HEK293 (cell line): ENCODE measurements at regions not wholly inside any gene's neighbourhood (a gene's known extent, or its start where the extent isn't known, plus 50 kb on each side); places are given as distances from the start of the nearest gene placed in this dataset.

ENCODE experiments used
- CTCF ChIA-PET: fragments of 350-600 bp; formaldehyde crosslinking; extraction: SDS; loops from one replicate; lab custom pipeline; 2021; ENCODE audit warnings: antibody characterized with exemption; lab: Yijun Ruan, JAX
- POLR2A ChIA-PET: fragments of 300-600 bp; formaldehyde crosslinking; extraction: SDS; loops from one replicate; lab custom pipeline; 2020; ENCODE audit warnings: antibody characterized with exemption, inconsistent platforms; lab: Yijun Ruan, JAX
- H3K27ac ChIP-seq: fragments of 200-500 bp; sonication (Bioruptor generic); 2 replicates; pipeline ENCODE4 v1.5.1; 2014; ENCODE audit warnings: low read depth, low read length, control low read depth, inconsistent platforms; ENCODE audit errors: extremely low read depth
- H3K36me3 ChIP-seq, 2 experiments: fragments of 200-500 bp in 1 of 2; sonication (Bioruptor generic) in 1 of 2; 1 replicate in 1 of 2; 2 replicates in 1 of 2; pipeline ENCODE4 v1.5.1; 2014 to 2017; ENCODE audit warnings: inconsistent platforms in 2 of 2, low read length in 2 of 2; ENCODE audit not compliant: control insufficient read depth in 2 of 2, insufficient read depth in 1 of 2
- H3K4me1 ChIP-seq: fragments of 200-500 bp; sonication (Bioruptor generic); 2 replicates; pipeline ENCODE4 v1.5.1; 2014; ENCODE audit warnings: mild to moderate bottlenecking, low read length, inconsistent platforms; ENCODE audit not compliant: control insufficient read depth, insufficient read depth
- H3K4me3 ChIP-seq: 2 replicates; pipeline ENCODE4 v1.5.1; 2011; ENCODE audit warnings: low read depth, mild to moderate bottlenecking, control low read depth, low read length, moderate library complexity
- H3K9me3 ChIP-seq: fragments of 200-500 bp; sonication (Bioruptor generic); 2 replicates; pipeline ENCODE4 v1.5.1; 2014; ENCODE audit warnings: low read depth, low read length, inconsistent platforms; ENCODE audit not compliant: control insufficient read depth, insufficient read depth
- BCL11A ChIP-seq: fragments of 450-650 bp; formaldehyde crosslinking; IDR thresholded peaks from 2 replicates; pipeline ENCODE4 v1.5.1; 2016; ENCODE audit warnings: low read depth, missing biosample characterization, missing genetic modification characterization
- HOXA7 ChIP-seq: sonication (generic); formaldehyde crosslinking; IDR thresholded peaks from 2 replicates; pipeline ENCODE4 v1.8.1; 2022; ENCODE audit warnings: missing genetic modification reagents, borderline replicate concordance
- HOXD13 ChIP-seq: sonication (generic); formaldehyde crosslinking; IDR thresholded peaks from 2 replicates; pipeline ENCODE4 v1.8.0; 2022; ENCODE audit warnings: missing genetic modification reagents, borderline replicate concordance
- KLF10 ChIP-seq: fragments of 450-650 bp; IDR thresholded peaks from 2 replicates; pipeline ENCODE4 v1.5.1; 2018; ENCODE audit warnings: missing biosample characterization, mild to moderate bottlenecking, missing genetic modification characterization
- KLF16 ChIP-seq: fragments of 450-650 bp; formaldehyde crosslinking; IDR thresholded peaks from 2 replicates; pipeline ENCODE4 v1.5.1; 2017; ENCODE audit warnings: missing biosample characterization, missing genetic modification characterization
- PRDM10 ChIP-seq: fragments of 450-650 bp; formaldehyde crosslinking; IDR thresholded peaks from 2 replicates; pipeline ENCODE4 v1.5.1; 2016; ENCODE audit warnings: missing biosample characterization, missing genetic modification characterization
- RBAK ChIP-seq: fragments of 450-650 bp; formaldehyde crosslinking; IDR thresholded peaks from 2 replicates; pipeline ENCODE4 v1.5.1; 2016; ENCODE audit warnings: missing biosample characterization, missing genetic modification characterization
- REPIN1 ChIP-seq: fragments of 450-650 bp; formaldehyde crosslinking; IDR thresholded peaks from 2 replicates; pipeline ENCODE4 v1.5.1; 2017; ENCODE audit warnings: missing biosample characterization, missing genetic modification characterization, low read depth
- SALL2 ChIP-seq: fragments of 450-650 bp; formaldehyde crosslinking; IDR thresholded peaks from 2 replicates; pipeline ENCODE4 v1.5.0; 2017; ENCODE audit warnings: missing biosample characterization, mild to moderate bottlenecking, missing genetic modification characterization, borderline replicate concordance
- SP2 ChIP-seq: fragments of 450-650 bp; formaldehyde crosslinking; IDR thresholded peaks from 2 replicates; pipeline ENCODE4 v1.5.1; 2016; ENCODE audit warnings: missing biosample characterization, missing genetic modification characterization
- ZBTB20 ChIP-seq: fragments of 450-650 bp; formaldehyde crosslinking; IDR thresholded peaks from 2 replicates; pipeline ENCODE4 v1.5.1; 2016; ENCODE audit warnings: missing biosample characterization, missing genetic modification characterization
- ZBTB26 ChIP-seq: fragments of 450-650 bp; formaldehyde crosslinking; optimal IDR thresholded peaks from 2 replicates; pipeline ENCODE3; 2016; ENCODE audit warnings: missing biosample characterization, mild to moderate bottlenecking, missing genetic modification characterization
- ZNF140 ChIP-seq: fragments of 450-650 bp; formaldehyde crosslinking; IDR thresholded peaks from 2 replicates; pipeline ENCODE4 v1.5.1; 2016; ENCODE audit warnings: missing biosample characterization, missing genetic modification characterization
- ZNF19 ChIP-seq: fragments of 450-650 bp; formaldehyde crosslinking; IDR thresholded peaks from 2 replicates; pipeline ENCODE4; 2016; ENCODE audit warnings: missing biosample characterization, missing genetic modification characterization, low read depth
- ZNF202 ChIP-seq: fragments of 450-650 bp; formaldehyde crosslinking; IDR thresholded peaks from 2 replicates; pipeline ENCODE4 v1.5.1; 2016; ENCODE audit warnings: missing biosample characterization, missing genetic modification characterization, borderline replicate concordance
- ZNF510 ChIP-seq: fragments of 450-650 bp; formaldehyde crosslinking; IDR thresholded peaks from 2 replicates; pipeline ENCODE4 v1.5.1; 2018; ENCODE audit warnings: mild to moderate bottlenecking, missing genetic modification characterization, missing biosample characterization; ENCODE audit not compliant: insufficient replicate concordance
- ZNF530 ChIP-seq: fragments of 450-650 bp; formaldehyde crosslinking; IDR thresholded peaks from 2 replicates; pipeline ENCODE4 v1.5.1; 2016; ENCODE audit warnings: low read depth, missing biosample characterization, missing genetic modification characterization
- ZNF555 ChIP-seq: fragments of 450-650 bp; formaldehyde crosslinking; conservative IDR thresholded peaks from 2 replicates; pipeline ENCODE4 v1.5.1; 2017; ENCODE audit warnings: missing biosample characterization, mild to moderate bottlenecking, missing genetic modification characterization, inconsistent platforms
- ZNF596 ChIP-seq: fragments of 450-650 bp; IDR thresholded peaks from 2 replicates; pipeline ENCODE4 v1.5.0; 2018; ENCODE audit warnings: missing biosample characterization, mild to moderate bottlenecking, missing genetic modification characterization, moderate library complexity
- ZNF843 ChIP-seq: fragments of 450-650 bp; formaldehyde crosslinking; IDR thresholded peaks from 2 replicates; pipeline ENCODE4 v1.5.1; 2016; ENCODE audit warnings: missing biosample characterization, missing genetic modification characterization
- ZSCAN16 ChIP-seq: fragments of 450-650 bp; formaldehyde crosslinking; IDR thresholded peaks from 2 replicates; pipeline ENCODE4 v1.5.1; 2016; ENCODE audit warnings: missing biosample characterization, missing genetic modification characterization
- TF ChIP-seq, protein P1 (sequence below): fragments of 450-650 bp; formaldehyde crosslinking; IDR thresholded peaks from 2 replicates; pipeline ENCODE4 v1.5.1; 2016; ENCODE audit warnings: missing biosample characterization, missing genetic modification characterization
- TF ChIP-seq, protein P2 (sequence below): fragments of 450-650 bp; formaldehyde crosslinking; IDR thresholded peaks from 2 replicates; pipeline ENCODE4 v1.5.1; 2016; ENCODE audit warnings: missing biosample characterization, missing genetic modification characterization
- TF ChIP-seq, protein P3 (sequence below): fragments of 450-650 bp; formaldehyde crosslinking; IDR thresholded peaks from 2 replicates; pipeline ENCODE4 v1.5.1; 2017; ENCODE audit warnings: missing biosample characterization, missing genetic modification characterization

- H3K9me3 ChIP-seq = no peaks in the 10 kb centered on the region
- no peaks in the 10 kb centered on the region for H3K36me3 ChIP-seq
- POLR2A ChIA-PET = no interaction called here
- H3K4me3 ChIP-seq = no peak overlapping the region
- H3K27ac ChIP-seq = no peak overlapping the region
- TF ChIP-seq, protein P1, sequence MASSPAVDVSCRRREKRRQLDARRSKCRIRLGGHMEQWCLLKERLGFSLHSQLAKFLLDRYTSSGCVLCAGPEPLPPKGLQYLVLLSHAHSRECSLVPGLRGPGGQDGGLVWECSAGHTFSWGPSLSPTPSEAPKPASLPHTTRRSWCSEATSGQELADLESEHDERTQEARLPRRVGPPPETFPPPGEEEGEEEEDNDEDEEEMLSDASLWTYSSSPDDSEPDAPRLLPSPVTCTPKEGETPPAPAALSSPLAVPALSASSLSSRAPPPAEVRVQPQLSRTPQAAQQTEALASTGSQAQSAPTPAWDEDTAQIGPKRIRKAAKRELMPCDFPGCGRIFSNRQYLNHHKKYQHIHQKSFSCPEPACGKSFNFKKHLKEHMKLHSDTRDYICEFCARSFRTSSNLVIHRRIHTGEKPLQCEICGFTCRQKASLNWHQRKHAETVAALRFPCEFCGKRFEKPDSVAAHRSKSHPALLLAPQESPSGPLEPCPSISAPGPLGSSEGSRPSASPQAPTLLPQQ (tag by site-specific recombination) = no peak
- no peak for TF ChIP-seq ZNF555 (tag by site-specific recombination)
- no peak for TF ChIP-seq RBAK
- no peak for TF ChIP-seq ZNF596
- TF ChIP-seq BCL11A = no peak
- TF ChIP-seq PRDM10 (tag by site-specific recombination) = no peak
- TF ChIP-seq ZNF843 = no peak
- no peak for TF ChIP-seq SALL2 (tag by site-specific recombination)
- no peak for TF ChIP-seq ZNF202
- no peak for TF ChIP-seq ZNF510
- no peak for TF ChIP-seq ZBTB20 (tag by site-specific recombination)
- no peak for TF ChIP-seq ZBTB26
- no peak for TF ChIP-seq SP2
- no peak for TF ChIP-seq KLF10
- CTCF ChIA-PET = no interaction called here
- no peaks in the 10 kb centered on the region for H3K4me1 ChIP-seq
These were observed 706.4 kb downstream of the SORCS3 start for GRCh38 chr10:105347487-105347886.

DNA sequence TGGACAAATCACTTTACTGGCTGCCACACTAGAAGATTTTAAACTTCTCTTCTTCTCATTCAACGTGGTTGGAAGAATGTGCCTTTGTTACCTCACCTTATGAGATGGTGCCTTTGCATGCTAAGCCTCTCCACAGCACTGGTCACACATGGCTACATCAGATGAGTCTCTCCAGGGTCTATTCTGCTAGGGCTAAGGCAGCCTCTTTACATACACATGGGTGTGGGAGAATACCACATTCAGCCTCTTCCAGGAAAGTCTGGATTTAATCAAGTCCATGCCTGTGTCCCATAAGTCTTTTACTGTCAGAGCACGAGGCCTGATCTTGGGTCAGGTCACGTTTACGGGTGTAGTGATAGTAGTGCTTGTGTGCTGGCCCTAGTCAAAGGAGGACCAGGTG is 701.5 kb downstream of the SORCS3 start:
- no peaks in the 10 kb centered on the region for H3K4me1 ChIP-seq
- H3K36me3 ChIP-seq = no peaks in the 10 kb centered on the region
- ChIA-PET CTCF (no interaction called here), POLR2A (no interaction called here)
- no peak overlapping the region for H3K27ac ChIP-seq
- no peaks in the 10 kb centered on the region for H3K9me3 ChIP-seq
- no peak overlapping the region for H3K4me3 ChIP-seq
- TF ChIP-seq, protein P2, sequence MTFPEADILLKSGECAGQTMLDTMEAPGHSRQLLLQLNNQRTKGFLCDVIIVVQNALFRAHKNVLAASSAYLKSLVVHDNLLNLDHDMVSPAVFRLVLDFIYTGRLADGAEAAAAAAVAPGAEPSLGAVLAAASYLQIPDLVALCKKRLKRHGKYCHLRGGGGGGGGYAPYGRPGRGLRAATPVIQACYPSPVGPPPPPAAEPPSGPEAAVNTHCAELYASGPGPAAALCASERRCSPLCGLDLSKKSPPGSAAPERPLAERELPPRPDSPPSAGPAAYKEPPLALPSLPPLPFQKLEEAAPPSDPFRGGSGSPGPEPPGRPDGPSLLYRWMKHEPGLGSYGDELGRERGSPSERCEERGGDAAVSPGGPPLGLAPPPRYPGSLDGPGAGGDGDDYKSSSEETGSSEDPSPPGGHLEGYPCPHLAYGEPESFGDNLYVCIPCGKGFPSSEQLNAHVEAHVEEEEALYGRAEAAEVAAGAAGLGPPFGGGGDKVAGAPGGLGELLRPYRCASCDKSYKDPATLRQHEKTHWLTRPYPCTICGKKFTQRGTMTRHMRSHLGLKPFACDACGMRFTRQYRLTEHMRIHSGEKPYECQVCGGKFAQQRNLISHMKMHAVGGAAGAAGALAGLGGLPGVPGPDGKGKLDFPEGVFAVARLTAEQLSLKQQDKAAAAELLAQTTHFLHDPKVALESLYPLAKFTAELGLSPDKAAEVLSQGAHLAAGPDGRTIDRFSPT (tag by site-specific recombination) = no peak
- no peak for TF ChIP-seq ZNF140
- TF ChIP-seq ZSCAN16 (tag by site-specific recombination) = no peak
- no peak for TF ChIP-seq ZNF19 (tag by site-specific recombination)
- no peak for TF ChIP-seq HOXD13 (CRISPR knock-in tag)
- no peak for TF ChIP-seq REPIN1 (tag by site-specific recombination)
- TF ChIP-seq, protein P3, sequence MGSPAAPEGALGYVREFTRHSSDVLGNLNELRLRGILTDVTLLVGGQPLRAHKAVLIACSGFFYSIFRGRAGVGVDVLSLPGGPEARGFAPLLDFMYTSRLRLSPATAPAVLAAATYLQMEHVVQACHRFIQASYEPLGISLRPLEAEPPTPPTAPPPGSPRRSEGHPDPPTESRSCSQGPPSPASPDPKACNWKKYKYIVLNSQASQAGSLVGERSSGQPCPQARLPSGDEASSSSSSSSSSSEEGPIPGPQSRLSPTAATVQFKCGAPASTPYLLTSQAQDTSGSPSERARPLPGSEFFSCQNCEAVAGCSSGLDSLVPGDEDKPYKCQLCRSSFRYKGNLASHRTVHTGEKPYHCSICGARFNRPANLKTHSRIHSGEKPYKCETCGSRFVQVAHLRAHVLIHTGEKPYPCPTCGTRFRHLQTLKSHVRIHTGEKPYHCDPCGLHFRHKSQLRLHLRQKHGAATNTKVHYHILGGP = no peak
- TF ChIP-seq ZNF530 (tag by site-specific recombination) = no peak
- no peak for TF ChIP-seq HOXA7
- TF ChIP-seq KLF16 (tag by site-specific recombination) = no peak
